Ureter (tissue), 1 donor: ENCODE measurements at regions not wholly inside any gene's neighbourhood (a gene's known extent, or its start where the extent isn't known, plus 50 kb on each side); places are given as distances from the start of the nearest gene placed in this dataset.

ENCODE experiments used
- DNase-seq: peaks from one replicate; pipeline ENCODE4 v3.0.0-alpha.2; 2020; ENCODE audit warnings: low spot score
- donor health status: DM: yes; HTN: yes; CAD: no.

GRCh38 chr14:100399052-100399849 is 76.1 kb downstream of the SLC25A47 start:
- DNase-seq = no peak

GRCh38 chr14:100400115-100400514 is 77.0 kb downstream of the SLC25A47 start:
- no peak for DNase-seq

- no peak for DNase-seq
Measured at GRCh38 chr14:100401031-100401692, 78.0 kb downstream of the SLC25A47 start.

GRCh38 chr14:100401792-100402191 is 78.7 kb downstream of the SLC25A47 start:
- DNase-seq = no peak

GRCh38 chr14:100402631-100403030 is 79.5 kb downstream of the SLC25A47 start:
- no peak for DNase-seq

GRCh38 chr14:100403105-100403504 is 80.0 kb downstream of the SLC25A47 start:
- DNase-seq = no peak

GRCh38 chr14:100403802-100404365 is 80.7 kb downstream of the SLC25A47 start:
- no peak for DNase-seq

GRCh38 chr14:100404419-100404818 is 81.3 kb downstream of the SLC25A47 start:
- no peak for DNase-seq

GRCh38 chr14:100405760-100406455 is 82.8 kb downstream of the SLC25A47 start:
- DNase-seq = no peak

GRCh38 chr14:100406505-100407131 is 83.5 kb downstream of the SLC25A47 start:
- no peak for DNase-seq

- no peak for DNase-seq
Measured at GRCh38 chr14:100407376-100408102, 84.4 kb downstream of the SLC25A47 start.

GRCh38 chr14:100408350-100409002 is 85.3 kb downstream of the SLC25A47 start:
- DNase-seq = no peak

- DNase-seq = no peak
Measured at GRCh38 chr14:100409003-100409360, 85.8 kb downstream of the SLC25A47 start.

- DNase-seq = no peak
Measured at GRCh38 chr14:100409651-100410050, 86.5 kb downstream of the SLC25A47 start.

- DNase-seq = no peak
Measured at GRCh38 chr14:100410056-100410565, 87.0 kb downstream of the SLC25A47 start.

GRCh38 chr14:100413699-100414098 is 90.6 kb downstream of the SLC25A47 start:
- DNase-seq = no peak

- no peak for DNase-seq
Measured at GRCh38 chr14:100415226-100415625, 92.1 kb downstream of the SLC25A47 start.

GRCh38 chr14:100416081-100416680 is 93.0 kb downstream of the SLC25A47 start:
- DNase-seq = no peak

GRCh38 chr14:100416921-100417860 is 94.1 kb downstream of the SLC25A47 start:
- DNase-seq = peak; percentile 74
